ENCODE measurements at regions not wholly inside any gene's neighbourhood (a gene's known extent, or its start where the extent isn't known, plus 50 kb on each side); places are given as distances from the start of the nearest gene placed in this dataset.

- TF ChIP-seq CTCF (IDR thresholded peaks at IDR 0.05) (no peak), POLR2A (IDR thresholded peaks at IDR 0.05) (no peak)
Observed at GRCh38 chr11:110838808-110839207, 126.6 kb upstream of the ARHGAP20 start.
